HG02970 (cell line): ENCODE measurements at regions not wholly inside any gene's neighbourhood (a gene's known extent, or its start where the extent isn't known, plus 50 kb on each side); places are given as distances from the start of the nearest gene placed in this dataset.

ENCODE experiments used
- ATAC-seq: cut with Tn5 transposase; IDR thresholded peaks from one replicate; pipeline ENCODE4 v1.9.1; 2021; ENCODE audit warnings: mild to moderate bottlenecking, moderate library complexity, moderate number of reproducible peaks; ENCODE audit not compliant: unreplicated experiment, low FRiP score

- no peak for ATAC-seq
These were observed 195.2 kb downstream of the DAD1 start for GRCh38 chr14:22393796-22394195.

GRCh38 chr14:22391908-22392565 is 197.0 kb downstream of the DAD1 start:
- ATAC-seq = no peak

- peak; percentile 44 for ATAC-seq
These were observed 198.1 kb downstream of the DAD1 start for GRCh38 chr14:22390824-22391461.

GRCh38 chr14:22390195-22390594 is 198.8 kb downstream of the DAD1 start:
- ATAC-seq = no peak

- no peak for ATAC-seq
These were observed 200.1 kb downstream of the DAD1 start for GRCh38 chr14:22388669-22389595.

- ATAC-seq = no peak
These were observed 201.2 kb downstream of the DAD1 start for GRCh38 chr14:22387776-22388241.

- no peak for ATAC-seq
These were observed 201.9 kb downstream of the DAD1 start for GRCh38 chr14:22386924-22387775.

GRCh38 chr14:22384974-22385526 is 204.0 kb downstream of the DAD1 start:
- no peak for ATAC-seq

- peak; percentile 8 for ATAC-seq
These were observed 204.9 kb downstream of the DAD1 start for GRCh38 chr14:22384167-22384549.

- peak; percentile 40 for ATAC-seq
These were observed 205.4 kb downstream of the DAD1 start for GRCh38 chr14:22383515-22384166.

GRCh38 chr14:22382955-22383354 is 206.1 kb downstream of the DAD1 start:
- ATAC-seq = no peak

- no peak for ATAC-seq
These were observed 206.6 kb downstream of the DAD1 start for GRCh38 chr14:22382395-22382794.

GRCh38 chr14:22381766-22382165 is 207.3 kb downstream of the DAD1 start:
- ATAC-seq = no peak

- no peak for ATAC-seq
These were observed 207.6 kb downstream of the DAD1 start for GRCh38 chr14:22381408-22381760.

GRCh38 chr14:22380571-22381407 is 208.2 kb downstream of the DAD1 start:
- no peak for ATAC-seq

GRCh38 chr14:22379727-22380126 is 209.3 kb downstream of the DAD1 start:
- no peak for ATAC-seq

GRCh38 chr14:22378181-22378580 is 210.8 kb downstream of the DAD1 start:
- no peak for ATAC-seq

GRCh38 chr14:22375321-22375930 is 213.6 kb downstream of the DAD1 start:
- no peak for ATAC-seq
